C1 segment of cervical spinal cord (tissue), 14 donors: ENCODE measurements at regions not wholly inside any gene's neighbourhood (a gene's known extent, or its start where the extent isn't known, plus 50 kb on each side); places are given as distances from the start of the nearest gene placed in this dataset.

Source experiments
- DNase-seq, 14 donors: peaks; one replicate each; lab custom pipeline; 2025; lab: John Stamatoyannopoulos, UW

- DNase-seq, result no peak
Observed at GRCh38 chr1:77632216-77632615, 50.2 kb downstream of the ZZZ3 start.

DNA sequence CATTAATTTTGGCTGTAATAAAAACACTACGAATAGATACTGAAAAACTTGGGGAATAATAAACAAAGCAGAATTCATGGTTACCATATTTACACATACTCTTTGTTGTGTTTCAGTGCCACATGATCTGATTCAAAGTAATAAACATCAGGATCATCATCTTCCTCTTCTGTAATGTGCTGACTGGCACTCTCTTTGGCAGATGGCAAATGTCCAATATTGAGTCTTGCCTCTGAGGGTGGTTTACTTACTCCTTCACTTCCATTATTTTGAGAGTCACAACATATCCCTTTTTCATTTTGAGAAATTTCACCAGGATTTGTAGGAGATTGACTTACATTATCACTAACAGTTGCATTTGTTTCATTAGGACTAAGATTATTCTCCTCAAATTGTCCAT is 50.7 kb downstream of the ZZZ3 start:
- no peak for DNase-seq

- DNase-seq, result no peak
Observed at GRCh38 chr1:77631302-77631701, 51.2 kb downstream of the ZZZ3 start.

DNA sequence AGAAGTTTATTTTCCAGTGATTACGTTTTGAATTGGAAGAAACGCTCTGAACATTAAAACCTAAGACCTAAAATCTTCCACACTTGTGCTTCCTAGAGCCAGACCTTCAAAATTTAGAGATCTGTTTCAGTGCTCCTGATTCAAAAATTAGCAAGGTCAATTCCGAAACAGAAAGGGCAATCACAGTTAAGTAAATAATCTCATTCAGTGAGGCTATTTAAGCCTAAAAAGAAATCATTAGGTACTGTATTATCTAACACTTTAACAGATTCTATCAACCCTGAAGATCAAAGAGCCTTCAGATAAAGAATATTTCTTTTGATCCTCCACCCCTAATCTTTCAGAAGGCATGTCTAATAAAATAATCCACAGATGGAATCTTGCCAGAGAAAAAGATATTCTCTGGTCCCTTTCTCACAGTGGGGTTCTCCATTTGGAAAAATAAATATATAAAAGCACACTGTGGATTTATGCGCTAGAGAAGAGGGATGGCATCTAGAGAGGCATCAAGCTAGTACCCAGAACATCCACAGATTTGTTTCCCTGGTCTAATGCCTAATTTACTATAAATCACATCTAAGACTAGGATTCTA is 54.4 kb downstream of the ZZZ3 start:
- no peak for DNase-seq

DNA sequence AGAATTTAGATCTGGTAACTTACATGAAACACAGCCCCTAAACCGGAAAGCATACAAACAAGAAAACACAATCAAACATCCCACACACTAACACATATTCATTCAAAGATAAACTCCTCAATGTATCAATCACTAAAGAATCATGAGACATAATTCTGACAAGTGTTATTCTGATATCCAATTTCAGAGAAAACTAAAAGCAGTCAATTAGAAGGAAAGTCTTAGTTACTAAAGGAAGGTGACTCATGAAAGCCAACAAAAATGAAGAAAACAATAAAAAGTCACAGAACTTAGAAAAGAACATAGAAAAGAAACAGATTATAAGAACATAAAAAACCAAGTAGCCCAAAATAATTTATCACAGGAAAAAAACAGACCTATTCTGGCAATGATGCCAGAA is 57.2 kb downstream of the ZZZ3 start:
- DNase-seq, result no peak

- no peak for DNase-seq
Observed at GRCh38 chr1:77624102-77624501, 58.4 kb downstream of the ZZZ3 start.

DNA sequence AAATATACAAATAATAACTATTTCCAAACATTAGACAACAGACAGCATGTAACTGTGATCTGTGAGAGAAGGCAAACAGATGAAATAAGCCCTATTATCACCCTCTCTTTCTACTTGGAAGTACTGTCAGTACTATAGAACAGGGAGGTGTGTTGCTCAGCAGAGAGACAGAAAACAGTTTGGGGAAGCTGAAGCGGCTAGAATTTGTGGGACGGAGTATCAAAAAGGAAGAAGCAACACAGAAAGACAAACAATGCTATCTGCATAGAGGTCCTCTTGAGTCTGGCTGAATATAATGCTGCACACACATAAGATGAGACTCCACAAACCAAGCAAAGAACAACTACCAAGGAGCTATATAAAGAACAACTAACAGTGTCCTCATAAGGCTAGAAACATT is 59.4 kb downstream of the ZZZ3 start:
- DNase-seq, result peak in 1 of 14 donors; percentile 22

- DNase-seq, result no peak
Observed at GRCh38 chr1:77620273-77620672, 62.2 kb downstream of the ZZZ3 start.

GRCh38 chr1:77614037-77614436 is 68.4 kb downstream of the ZZZ3 start:
- no peak for DNase-seq
